WTC11 (cell line): ENCODE measurements at regions not wholly inside any gene's neighbourhood (a gene's known extent, or its start where the extent isn't known, plus 50 kb on each side); places are given as distances from the start of the nearest gene placed in this dataset.

Experiments used
- CREM ChIP-seq: sonication (generic); formaldehyde crosslinking; IDR thresholded peaks from 2 replicates; pipeline ENCODE4 v1.8.1; 2022; ENCODE audit warnings: mild to moderate bottlenecking, missing genetic modification reagents, moderate library complexity
- CTCF ChIP-seq: fragments of 200-600 bp; IDR thresholded peaks from 2 replicates; pipeline ENCODE4 v1.8.0; 2022; ENCODE audit warnings: antibody characterized with exemption
- ELF4 ChIP-seq: sonication (generic); formaldehyde crosslinking; IDR thresholded peaks from 2 replicates; pipeline ENCODE4 v1.8.1; 2022; ENCODE audit warnings: low read depth, mild to moderate bottlenecking, moderate library complexity, missing genetic modification reagents
- FOXK1 ChIP-seq: sonication (generic); formaldehyde crosslinking; IDR thresholded peaks from 2 replicates; pipeline ENCODE4 v1.8.0; 2022; ENCODE audit warnings: mild to moderate bottlenecking, moderate library complexity, missing genetic modification reagents
- HMGXB4 ChIP-seq: sonication (generic); formaldehyde crosslinking; IDR thresholded peaks from 2 replicates; pipeline ENCODE4 v1.8.1; 2023; ENCODE audit warnings: mild to moderate bottlenecking, moderate library complexity, missing genetic modification reagents
- MAX ChIP-seq: sonication (generic); formaldehyde crosslinking; IDR thresholded peaks from 2 replicates; pipeline ENCODE4 v1.8.0; 2022; ENCODE audit warnings: mild to moderate bottlenecking, missing genetic modification reagents
- MLX ChIP-seq: sonication (generic); formaldehyde crosslinking; IDR thresholded peaks from 2 replicates; pipeline ENCODE4 v1.8.1; 2023; ENCODE audit warnings: mild to moderate bottlenecking, missing genetic modification reagents, moderate library complexity
- PRDM15 ChIP-seq: sonication (generic); formaldehyde crosslinking; IDR thresholded peaks from 2 replicates; pipeline ENCODE4 v1.8.0; 2022; ENCODE audit warnings: missing genetic modification reagents
- SMAD4 ChIP-seq: sonication (generic); formaldehyde crosslinking; IDR thresholded peaks from 2 replicates; pipeline ENCODE4 v1.8.0; 2022; ENCODE audit warnings: mild to moderate bottlenecking, missing genetic modification reagents
- TF ChIP-seq, protein P1 (sequence below): sonication (generic); formaldehyde crosslinking; IDR thresholded peaks from 2 replicates; pipeline ENCODE4 v1.8.1; 2022; ENCODE audit warnings: low read depth, mild to moderate bottlenecking, moderate library complexity, missing genetic modification reagents, borderline replicate concordance
- TF ChIP-seq, protein P2 (sequence below): fragments of 250-450 bp; sonication (Bioruptor Pico); IDR thresholded peaks from 2 replicates; pipeline ENCODE4 v1.9.0; 2021; ENCODE audit warnings: mild to moderate bottlenecking

DNA sequence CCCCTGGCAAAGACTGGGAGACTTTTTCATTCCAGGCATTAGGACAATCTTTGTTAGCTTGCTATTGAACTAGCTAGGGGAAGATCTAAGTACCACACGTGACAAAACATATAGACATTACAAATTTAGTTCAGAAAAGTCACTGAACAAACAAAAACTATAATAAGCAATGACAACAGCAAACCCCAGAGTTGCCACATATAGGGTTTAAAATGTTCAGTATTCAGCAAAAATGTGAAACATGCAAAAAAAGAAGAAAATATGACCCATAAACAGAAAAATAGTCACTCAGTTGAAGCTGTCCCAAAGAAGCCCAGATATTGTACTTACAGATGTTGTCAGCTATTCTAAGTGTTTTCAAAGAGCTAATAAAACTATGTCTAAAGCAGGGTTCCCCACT lies 431.1 kb upstream of the CDH2 start:
- TF ChIP-seq CTCF (no peak), ELF4 (CRISPR knock-in tag) (no peak), CREM (CRISPR knock-in tag) (no peak), FOXK1 (no peak), HMGXB4 (CRISPR knock-in tag) (no peak), MAX (no peak), SMAD4 (CRISPR knock-in tag) (no peak), MLX (CRISPR knock-in tag) (no peak), PRDM15 (CRISPR knock-in tag) (no peak)
- TF ChIP-seq, protein P1, sequence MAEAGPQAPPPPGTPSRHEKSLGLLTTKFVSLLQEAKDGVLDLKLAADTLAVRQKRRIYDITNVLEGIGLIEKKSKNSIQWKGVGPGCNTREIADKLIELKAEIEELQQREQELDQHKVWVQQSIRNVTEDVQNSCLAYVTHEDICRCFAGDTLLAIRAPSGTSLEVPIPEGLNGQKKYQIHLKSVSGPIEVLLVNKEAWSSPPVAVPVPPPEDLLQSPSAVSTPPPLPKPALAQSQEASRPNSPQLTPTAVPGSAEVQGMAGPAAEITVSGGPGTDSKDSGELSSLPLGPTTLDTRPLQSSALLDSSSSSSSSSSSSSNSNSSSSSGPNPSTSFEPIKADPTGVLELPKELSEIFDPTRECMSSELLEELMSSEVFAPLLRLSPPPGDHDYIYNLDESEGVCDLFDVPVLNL (CRISPR knock-in tag), result no peak
- TF ChIP-seq, protein P2, sequence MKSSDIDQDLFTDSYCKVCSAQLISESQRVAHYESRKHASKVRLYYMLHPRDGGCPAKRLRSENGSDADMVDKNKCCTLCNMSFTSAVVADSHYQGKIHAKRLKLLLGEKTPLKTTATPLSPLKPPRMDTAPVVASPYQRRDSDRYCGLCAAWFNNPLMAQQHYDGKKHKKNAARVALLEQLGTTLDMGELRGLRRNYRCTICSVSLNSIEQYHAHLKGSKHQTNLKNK, result no peak
